Esophagus squamous epithelium (tissue), 4 donors: ENCODE measurements at regions not wholly inside any gene's neighbourhood (a gene's known extent, or its start where the extent isn't known, plus 50 kb on each side); places are given as distances from the start of the nearest gene placed in this dataset.

Source experiments
- POLR2A ChIP-seq, 4 donors: fragments of 450-650 bp; IDR thresholded peaks; one replicate each; pipeline ENCODE4 v1.6.1; 2017; ENCODE audit warnings: antibody characterized with exemption in 4 of 4, mild to moderate bottlenecking in 4 of 4, moderate library complexity in 3 of 4
- TF ChIP-seq, protein P1 (sequence below), 6 experiments: fragments of 450-650 bp in 4 of 6; fragments of 200-600 bp in 2 of 6; sonication (generic) in 2 of 6; IDR thresholded peaks; one replicate each; pipeline ENCODE4 v1.5.1; 2016 to 2019; ENCODE audit warnings: antibody characterized with exemption in 6 of 6, mild to moderate bottlenecking in 4 of 6, moderate library complexity in 4 of 6

DNA sequence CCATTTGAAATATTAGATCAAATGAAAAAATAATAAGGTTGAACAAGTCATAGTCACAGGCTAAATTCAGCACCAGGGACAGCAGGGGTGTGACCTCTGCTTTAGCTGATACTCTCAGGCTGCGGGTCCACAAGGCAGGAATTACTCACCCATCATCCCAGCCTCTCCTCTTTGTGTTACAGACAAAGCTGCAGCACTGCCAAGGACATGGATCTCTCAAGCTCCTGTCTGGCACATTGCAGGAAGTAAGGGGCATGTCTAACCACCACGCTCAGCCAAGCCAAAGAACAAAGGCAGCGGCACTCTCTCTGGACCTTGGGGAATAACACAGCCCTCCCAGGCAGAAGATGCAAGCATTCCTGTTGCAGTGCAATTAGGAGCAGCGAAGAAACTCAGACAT lies 783.8 kb downstream of the VRK1 start:
- TF ChIP-seq, protein P1, sequence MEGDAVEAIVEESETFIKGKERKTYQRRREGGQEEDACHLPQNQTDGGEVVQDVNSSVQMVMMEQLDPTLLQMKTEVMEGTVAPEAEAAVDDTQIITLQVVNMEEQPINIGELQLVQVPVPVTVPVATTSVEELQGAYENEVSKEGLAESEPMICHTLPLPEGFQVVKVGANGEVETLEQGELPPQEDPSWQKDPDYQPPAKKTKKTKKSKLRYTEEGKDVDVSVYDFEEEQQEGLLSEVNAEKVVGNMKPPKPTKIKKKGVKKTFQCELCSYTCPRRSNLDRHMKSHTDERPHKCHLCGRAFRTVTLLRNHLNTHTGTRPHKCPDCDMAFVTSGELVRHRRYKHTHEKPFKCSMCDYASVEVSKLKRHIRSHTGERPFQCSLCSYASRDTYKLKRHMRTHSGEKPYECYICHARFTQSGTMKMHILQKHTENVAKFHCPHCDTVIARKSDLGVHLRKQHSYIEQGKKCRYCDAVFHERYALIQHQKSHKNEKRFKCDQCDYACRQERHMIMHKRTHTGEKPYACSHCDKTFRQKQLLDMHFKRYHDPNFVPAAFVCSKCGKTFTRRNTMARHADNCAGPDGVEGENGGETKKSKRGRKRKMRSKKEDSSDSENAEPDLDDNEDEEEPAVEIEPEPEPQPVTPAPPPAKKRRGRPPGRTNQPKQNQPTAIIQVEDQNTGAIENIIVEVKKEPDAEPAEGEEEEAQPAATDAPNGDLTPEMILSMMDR (IDR thresholded peaks at IDR 0.05) = no peak
- TF ChIP-seq POLR2A (IDR thresholded peaks at IDR 0.05) = no peak
